Activated CD4-positive, alpha-beta memory T cell treated with anti-CD3 and anti-CD28 coated beads, Interleukin-2, amount 10 ng/mL, durations not matched to agents 7 days and 5 days (primary cell): ENCODE measurements at regions not wholly inside any gene's neighbourhood (a gene's known extent, or its start where the extent isn't known, plus 50 kb on each side); places are given as distances from the start of the nearest gene placed in this dataset.

ENCODE experiments used
- CTCF ChIA-PET: fragments of 350-600 bp; sonication (Branson Sonifier 250); formaldehyde crosslinking; loops from one replicate; lab custom pipeline; 2021; ENCODE audit warnings: antibody characterized with exemption, inconsistent platforms; lab: Charles Lee
- POLR2A ChIA-PET: fragments of 350-600 bp; sonication (Branson Sonifier 250); formaldehyde crosslinking; loops from one replicate; lab custom pipeline; 2021; ENCODE audit warnings: antibody characterized with exemption; lab: Charles Lee
- DNase-seq: peaks from one replicate; pipeline ENCODE4 v3.0.0-alpha.2; 2020
- H3K27ac Mint-ChIP-seq: one replicate; pipeline ENCODE4 v1.8.0; 2021; ENCODE audit warnings: mild to moderate bottlenecking, mixed read lengths
- H3K27me3 Mint-ChIP-seq: one replicate; pipeline ENCODE4 v1.8.0; 2021; ENCODE audit warnings: mixed read lengths
- H3K36me3 Mint-ChIP-seq: one replicate; pipeline ENCODE4 v1.8.0; 2021; ENCODE audit warnings: low read depth, mixed read lengths
- H3K4me1 Mint-ChIP-seq: one replicate; pipeline ENCODE4 v1.8.0; 2021; ENCODE audit warnings: mixed read lengths
- H3K4me3 Mint-ChIP-seq: one replicate; pipeline ENCODE4 v1.8.0; 2021; ENCODE audit warnings: mild to moderate bottlenecking, mixed read lengths
- H3K9me3 Mint-ChIP-seq: one replicate; pipeline ENCODE4 v1.8.0; 2021; ENCODE audit warnings: mixed read lengths

- Mint-ChIP-seq H3K27ac (no peak overlapping the region), H3K36me3 (no peaks in the 10 kb centered on the region), H3K27me3 (peaks cover 3% of the 10 kb centered on the region), H3K9me3 (no peaks in the 10 kb centered on the region), H3K4me3 (no peak overlapping the region), H3K4me1 (no peaks in the 10 kb centered on the region)
- no peak for DNase-seq
- ChIA-PET POLR2A (no interaction called here), CTCF (no interaction called here)
Measured at GRCh38 chr5:68652534-68652965, 437.0 kb downstream of the PIK3R1 start.

GRCh38 chr5:68653471-68653870 is 437.9 kb downstream of the PIK3R1 start:
- no peak overlapping the region for H3K27ac Mint-ChIP-seq
- no peak for DNase-seq
- no peak overlapping the region for H3K4me3 Mint-ChIP-seq
- no peaks in the 10 kb centered on the region for H3K36me3 Mint-ChIP-seq
- H3K9me3 Mint-ChIP-seq = no peaks in the 10 kb centered on the region
- CTCF ChIA-PET = no interaction called here
- POLR2A ChIA-PET = no interaction called here
- H3K4me1 Mint-ChIP-seq = no peaks in the 10 kb centered on the region
- peaks cover 3% of the 10 kb centered on the region for H3K27me3 Mint-ChIP-seq

GRCh38 chr5:68657055-68657961 is 436.5 kb upstream of the SLC30A5 start:
- Mint-ChIP-seq H3K27me3 (peaks cover 5% of the 10 kb centered on the region), H3K27ac (no peak overlapping the region), H3K36me3 (no peaks in the 10 kb centered on the region), H3K4me3 (no peak overlapping the region), H3K4me1 (no peaks in the 10 kb centered on the region), H3K9me3 (no peaks in the 10 kb centered on the region)
- CTCF ChIA-PET = no interaction called here
- POLR2A ChIA-PET = no interaction called here
- no peak for DNase-seq

- ChIA-PET CTCF (no interaction called here), POLR2A (no interaction called here)
- H3K27ac Mint-ChIP-seq = no peak overlapping the region
- no peak for DNase-seq
- H3K27me3 Mint-ChIP-seq = peaks cover 2% of the 10 kb centered on the region
- H3K36me3 Mint-ChIP-seq = no peaks in the 10 kb centered on the region
- no peak overlapping the region for H3K4me3 Mint-ChIP-seq
- no peaks in the 10 kb centered on the region for H3K4me1 Mint-ChIP-seq
- peaks cover 2% of the 10 kb centered on the region for H3K9me3 Mint-ChIP-seq
Measured at GRCh38 chr5:68658810-68659372, 434.9 kb upstream of the SLC30A5 start.

- Mint-ChIP-seq H3K36me3 (no peaks in the 10 kb centered on the region), H3K27ac (no peak overlapping the region), H3K9me3 (peaks cover 2% of the 10 kb centered on the region), H3K27me3 (peaks cover 2% of the 10 kb centered on the region), H3K4me1 (no peaks in the 10 kb centered on the region), H3K4me3 (no peak overlapping the region)
- DNase-seq = no peak
- ChIA-PET POLR2A (no interaction called here), CTCF (no interaction called here)
Measured at GRCh38 chr5:68659881-68660280, 433.9 kb upstream of the SLC30A5 start.

- Mint-ChIP-seq H3K9me3 (peaks cover 2% of the 10 kb centered on the region), H3K4me1 (no peaks in the 10 kb centered on the region), H3K27me3 (peaks cover 2% of the 10 kb centered on the region), H3K27ac (no peak overlapping the region), H3K4me3 (no peak overlapping the region), H3K36me3 (no peaks in the 10 kb centered on the region)
- ChIA-PET POLR2A (no interaction called here), CTCF (no interaction called here)
- DNase-seq = no peak
Measured at GRCh38 chr5:68661237-68661636, 432.6 kb upstream of the SLC30A5 start.

GRCh38 chr5:68662804-68663307 is 431.0 kb upstream of the SLC30A5 start:
- POLR2A ChIA-PET = no interaction called here
- Mint-ChIP-seq H3K27me3 (peaks cover 2% of the 10 kb centered on the region), H3K9me3 (peaks cover 2% of the 10 kb centered on the region), H3K36me3 (no peaks in the 10 kb centered on the region), H3K27ac (no peak overlapping the region), H3K4me3 (no peak overlapping the region), H3K4me1 (no peaks in the 10 kb centered on the region)
- no peak for DNase-seq
- CTCF ChIA-PET = no interaction called here

GRCh38 chr5:68669864-68670575 is 423.8 kb upstream of the SLC30A5 start:
- H3K36me3 Mint-ChIP-seq = no peaks in the 10 kb centered on the region
- peaks cover 2% of the 10 kb centered on the region for H3K27me3 Mint-ChIP-seq

GRCh38 chr5:68673106-68673822 is 420.6 kb upstream of the SLC30A5 start:
- ChIA-PET CTCF (no interaction called here), POLR2A (no interaction called here)
- Mint-ChIP-seq H3K36me3 (no peaks in the 10 kb centered on the region), H3K4me3 (no peak overlapping the region), H3K4me1 (no peaks in the 10 kb centered on the region), H3K27ac (no peak overlapping the region), H3K27me3 (peaks cover 2% of the 10 kb centered on the region), H3K9me3 (no peaks in the 10 kb centered on the region)
- DNase-seq = no peak

More at GRCh38 chr5:68669864-68670575, 423.8 kb upstream of the SLC30A5 start:
- POLR2A ChIA-PET = no interaction called here
- Mint-ChIP-seq H3K27ac (no peak overlapping the region), H3K4me3 (no peak overlapping the region), H3K9me3 (no peaks in the 10 kb centered on the region), H3K4me1 (no peaks in the 10 kb centered on the region)
- CTCF ChIA-PET = no interaction called here
- DNase-seq = no peak

GRCh38 chr5:68673823-68674180 is 420.0 kb upstream of the SLC30A5 start:
- H3K4me1 Mint-ChIP-seq = no peaks in the 10 kb centered on the region
- no peaks in the 10 kb centered on the region for H3K36me3 Mint-ChIP-seq
- ChIA-PET POLR2A (no interaction called here), CTCF (no interaction called here)
- no peak overlapping the region for H3K4me3 Mint-ChIP-seq
- no peak overlapping the region for H3K27ac Mint-ChIP-seq
- no peaks in the 10 kb centered on the region for H3K9me3 Mint-ChIP-seq
- no peak for DNase-seq
- H3K27me3 Mint-ChIP-seq = peaks cover 2% of the 10 kb centered on the region

- CTCF ChIA-PET = no interaction called here
- DNase-seq = no peak
- no peaks in the 10 kb centered on the region for H3K9me3 Mint-ChIP-seq
- H3K4me1 Mint-ChIP-seq = no peaks in the 10 kb centered on the region
- H3K4me3 Mint-ChIP-seq = no peak overlapping the region
- POLR2A ChIA-PET = interaction anchor here (0.9 kb wide), 1 partner anchor 12 kb away, joined by 3 read pairs; no protein-coding TSS in a partner anchor
- H3K27ac Mint-ChIP-seq = no peak overlapping the region
- peaks cover 2% of the 10 kb centered on the region for H3K27me3 Mint-ChIP-seq
- H3K36me3 Mint-ChIP-seq = no peaks in the 10 kb centered on the region
Measured at GRCh38 chr5:68679041-68679440, 414.8 kb upstream of the SLC30A5 start.

GRCh38 chr5:68680366-68680765 is 413.4 kb upstream of the SLC30A5 start:
- ChIA-PET CTCF (no interaction called here), POLR2A (no interaction called here)
- Mint-ChIP-seq H3K4me1 (no peaks in the 10 kb centered on the region), H3K27me3 (peaks cover 8% of the 10 kb centered on the region), H3K27ac (no peak overlapping the region), H3K36me3 (no peaks in the 10 kb centered on the region), H3K9me3 (no peaks in the 10 kb centered on the region), H3K4me3 (no peak overlapping the region)
- DNase-seq = no peak

GRCh38 chr5:68681929-68682328 is 411.9 kb upstream of the SLC30A5 start:
- peaks cover 8% of the 10 kb centered on the region for H3K27me3 Mint-ChIP-seq
- no peaks in the 10 kb centered on the region for H3K4me1 Mint-ChIP-seq
- H3K9me3 Mint-ChIP-seq = no peaks in the 10 kb centered on the region
- no peaks in the 10 kb centered on the region for H3K36me3 Mint-ChIP-seq
- no peak overlapping the region for H3K4me3 Mint-ChIP-seq
- DNase-seq = no peak
- POLR2A ChIA-PET = no interaction called here
- CTCF ChIA-PET = no interaction called here
- H3K27ac Mint-ChIP-seq = no peak overlapping the region
